K562 (cell line): ENCODE measurements at regions not wholly inside any gene's neighbourhood (a gene's known extent, or its start where the extent isn't known, plus 50 kb on each side); places are given as distances from the start of the nearest gene placed in this dataset.

Source experiments
- AFF1 ChIP-seq, 2 experiments: fragments of 450-650 bp; IDR thresholded peaks; 2 replicates each; pipeline ENCODE4 v1.6.1; 2018; ENCODE audit warnings: mild to moderate bottlenecking in 2 of 2, low read depth in 1 of 2; ENCODE audit not compliant: partially characterized antibody in 2 of 2
- ARHGAP35 ChIP-seq: fragments of 450-650 bp; IDR thresholded peaks from 2 replicates; pipeline ENCODE4 v1.6.1; 2018; ENCODE audit not compliant: partially characterized antibody
- CSDE1 ChIP-seq, 2 experiments: fragments of 450-650 bp; IDR thresholded peaks; 2 replicates each; pipeline ENCODE4 v1.6.1; 2016; ENCODE audit warnings: mild to moderate bottlenecking in 1 of 2
- HBP1 ChIP-seq: fragments of 450-650 bp; formaldehyde crosslinking; IDR thresholded peaks from 2 replicates; pipeline ENCODE4 v1.4.0; 2022; ENCODE audit warnings: missing genetic modification characterization
- JUND ChIP-seq, 2 experiments: IDR thresholded peaks; 2 replicates in 1 of 2; 3 replicates in 1 of 2; pipeline ENCODE4 v1.6.1; 2011; ENCODE audit warnings: borderline replicate concordance in 2 of 2, low read depth in 2 of 2, low read length in 2 of 2, improper control_type of control experiment in 1 of 2, missing biosample characterization in 1 of 2, missing genetic modification characterization in 1 of 2, missing genetic modification reagents in 1 of 2
- NFE2 ChIP-seq: IDR thresholded peaks from 2 replicates; pipeline ENCODE4 v1.6.1; 2014; ENCODE audit warnings: antibody characterized with exemption, low read depth
- NFIC ChIP-seq: fragments of 450-650 bp; IDR thresholded peaks from 2 replicates; pipeline ENCODE4 v1.6.1; 2017; ENCODE audit warnings: mild to moderate bottlenecking, inconsistent platforms
- SIRT6 ChIP-seq: IDR thresholded peaks from one replicate; pipeline ENCODE4 v1.6.1; 2012; ENCODE audit warnings: low read depth, mild to moderate bottlenecking, control low read depth, inconsistent platforms, low read length, moderate library complexity
- SPI1 ChIP-seq: IDR thresholded peaks from 2 replicates; pipeline ENCODE4 v1.6.1; 2011; ENCODE audit warnings: low read depth, low read length, control low read depth, borderline replicate concordance
- TFE3 ChIP-seq: fragments of 450-650 bp; formaldehyde crosslinking; IDR thresholded peaks from 2 replicates; pipeline ENCODE4 v1.4.0; 2020; ENCODE audit warnings: mild to moderate bottlenecking, mixed read lengths
- ZHX1 ChIP-seq: fragments of 150-350 bp; conservative IDR thresholded peaks from 2 replicates; pipeline ENCODE4 v1.6.1; 2014; ENCODE audit warnings: low read length
- ZNF431 ChIP-seq: sonication (generic); formaldehyde crosslinking; IDR thresholded peaks from 2 replicates; pipeline ENCODE4 v1.8.0; 2022; ENCODE audit warnings: mild to moderate bottlenecking, missing genetic modification reagents
- ZNF830 ChIP-seq: fragments of 250-450 bp; sonication (Bioruptor Pico); IDR thresholded peaks from 2 replicates; pipeline ENCODE4 v1.5.0; 2021; ENCODE audit warnings: mild to moderate bottlenecking
- TF ChIP-seq, protein P1 (sequence below): fragments of 250-450 bp; sonication (Bioruptor Pico); IDR thresholded peaks from 2 replicates; pipeline ENCODE4 v1.8.0; 2022; ENCODE audit warnings: moderate library complexity, mild to moderate bottlenecking, inconsistent platforms

GRCh38 chr6:137705160-137706082 is 161.6 kb upstream of the TNFAIP3 start (continued):
- TF ChIP-seq AFF1 (IDR thresholded peaks at IDR 0.05; ENCODE audit: low read depth in 1 of 2, partially characterized antibody in 2 of 2) (no peak), SIRT6 (no peak), CSDE1 (IDR thresholded peaks at IDR 0.05) (no peak), ZHX1 (no peak), TFE3 (CRISPR knock-in tag) (no peak), ZNF431 (CRISPR knock-in tag) (no peak), NFIC (no peak), ZNF830 (CRISPR knock-in tag) (no peak), ARHGAP35 (no peak), SPI1 (no peak), JUND (IDR thresholded peaks at IDR 0.05; ENCODE audit: borderline replicate concordance, low read depth, low read length) (peak; percentile 47; the same call in 1 of the 2 replicates), JUND (tag; IDR thresholded peaks at IDR 0.05; ENCODE audit: borderline replicate concordance, low read depth, low read length) (no peak; the same call in 2 of the 3 replicates), HBP1 (CRISPR knock-in tag) (no peak), NFE2 (no peak)
- TF ChIP-seq, protein P1, sequence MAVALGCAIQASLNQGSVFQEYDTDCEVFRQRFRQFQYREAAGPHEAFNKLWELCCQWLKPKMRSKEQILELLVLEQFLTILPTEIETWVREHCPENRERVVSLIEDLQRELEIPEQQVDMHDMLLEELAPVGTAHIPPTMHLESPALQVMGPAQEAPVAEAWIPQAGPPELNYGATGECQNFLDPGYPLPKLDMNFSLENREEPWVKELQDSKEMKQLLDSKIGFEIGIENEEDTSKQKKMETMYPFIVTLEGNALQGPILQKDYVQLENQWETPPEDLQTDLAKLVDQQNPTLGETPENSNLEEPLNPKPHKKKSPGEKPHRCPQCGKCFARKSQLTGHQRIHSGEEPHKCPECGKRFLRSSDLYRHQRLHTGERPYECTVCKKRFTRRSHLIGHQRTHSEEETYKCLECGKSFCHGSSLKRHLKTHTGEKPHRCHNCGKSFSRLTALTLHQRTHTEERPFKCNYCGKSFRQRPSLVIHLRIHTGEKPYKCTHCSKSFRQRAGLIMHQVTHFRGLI (CRISPR knock-in tag), result no peak
